HL-60 (cell line): ENCODE measurements at regions not wholly inside any gene's neighbourhood (a gene's known extent, or its start where the extent isn't known, plus 50 kb on each side); places are given as distances from the start of the nearest gene placed in this dataset.

Experiments
- CTCF ChIP-seq: IDR thresholded peaks from one replicate; pipeline ENCODE4 v1.5.1; 2011; ENCODE audit warnings: low read length, control low read depth, inconsistent platforms; ENCODE audit not compliant: insufficient read depth
- GABPA ChIP-seq: IDR thresholded peaks from 2 replicates; pipeline ENCODE4 v1.6.1; 2012; ENCODE audit warnings: low read depth
- POLR2AphosphoS5 ChIP-seq: IDR thresholded peaks from 2 replicates; pipeline ENCODE4 v1.6.1; 2012; ENCODE audit warnings: low read depth

GRCh38 chr12:77248036-77248435 is 182.7 kb upstream of the E2F7 start:
- TF ChIP-seq CTCF (no peak), GABPA (no peak), POLR2AphosphoS5 (no peak)
